Left renal cortex interstitium (tissue), 4 donors: ENCODE measurements at regions not wholly inside any gene's neighbourhood (a gene's known extent, or its start where the extent isn't known, plus 50 kb on each side); places are given as distances from the start of the nearest gene placed in this dataset.
A peak's percentile ranks its signal among the peaks of the same experiment; 100 is the strongest.

Experiments used
- DNase-seq, 4 donors: peaks; one replicate each; pipeline ENCODE4 v3.0.0-alpha.2; 2013; ENCODE audit warnings: low read depth in 4 of 4, low spot score in 2 of 4, missing footprints in 1 of 4

- DNase-seq, result no peak
Measured at GRCh38 chr3:117161816-117162215, 452.2 kb downstream of the TUSC7 start.

DNA sequence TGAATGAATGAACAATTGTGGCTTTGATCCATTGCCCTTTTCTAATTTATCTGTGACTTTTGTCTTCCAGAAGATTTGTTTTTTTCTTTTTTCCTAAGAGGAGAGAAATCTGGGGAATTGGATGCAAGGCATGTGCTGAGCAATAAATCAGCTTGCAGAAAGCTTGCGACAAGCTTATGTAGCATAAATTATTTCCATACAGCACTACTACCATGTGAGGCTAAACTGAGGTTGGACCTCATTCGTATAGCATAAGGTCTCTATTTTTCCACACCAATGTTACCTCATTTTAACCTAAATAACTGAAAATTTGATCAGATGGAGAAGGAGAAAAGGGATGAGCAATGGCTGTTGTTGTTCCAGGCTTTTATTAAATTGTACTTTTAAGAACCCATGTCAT, 455.6 kb downstream of the TUSC7 start:
- DNase-seq, result no peak

GRCh38 chr3:117165601-117166051, 456.0 kb downstream of the TUSC7 start:
- no peak for DNase-seq

- no peak for DNase-seq
Measured at GRCh38 chr3:117168896-117169295, 459.3 kb downstream of the TUSC7 start.

GRCh38 chr3:117170094-117170493, 460.5 kb downstream of the TUSC7 start:
- DNase-seq, result no peak

DNA sequence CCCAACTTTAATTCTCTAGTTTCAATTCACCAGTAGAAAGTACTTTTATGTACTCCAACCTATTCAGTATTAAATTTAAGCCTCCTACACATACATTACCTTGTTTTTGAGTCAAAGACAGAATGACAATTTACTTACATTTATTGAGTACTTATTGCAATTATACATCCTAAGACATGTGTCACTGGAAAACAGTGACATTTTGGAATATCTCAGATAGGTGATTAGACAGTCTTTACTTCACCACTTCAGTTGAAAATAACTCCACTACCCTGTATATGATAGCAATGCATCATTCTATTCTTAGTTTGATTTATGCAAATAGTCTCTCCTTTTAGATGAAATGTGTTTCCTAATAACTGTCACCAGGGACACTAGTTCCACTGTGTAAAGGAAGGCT, 461.5 kb downstream of the TUSC7 start:
- no peak for DNase-seq

- DNase-seq, result peak in 1 of 4 donors; percentile 10
Measured at GRCh38 chr3:117172426-117172825, 462.8 kb downstream of the TUSC7 start.

- DNase-seq, result no peak
Measured at GRCh38 chr3:117181222-117181621, 471.6 kb downstream of the TUSC7 start.

GRCh38 chr3:117184574-117184973, 475.0 kb downstream of the TUSC7 start:
- DNase-seq, result no peak

DNA sequence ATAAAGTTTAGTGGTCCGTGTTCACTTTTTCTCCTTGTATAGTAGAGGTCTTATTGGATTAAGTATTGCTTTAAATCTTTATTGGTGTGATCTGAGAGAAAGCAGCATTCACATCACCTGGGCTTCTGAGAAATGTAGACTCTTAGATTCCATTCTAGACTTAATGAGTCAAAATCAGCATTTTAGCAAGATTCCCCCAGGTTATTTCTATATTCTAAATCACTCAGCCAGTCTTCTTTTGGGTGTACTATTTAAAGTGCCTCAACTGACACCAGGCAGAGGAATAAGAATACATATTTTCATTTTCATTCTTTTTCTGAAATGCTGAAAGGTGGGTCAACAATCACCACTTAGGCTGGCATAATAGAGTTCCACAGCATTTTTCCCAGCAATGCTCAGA, 481.7 kb downstream of the TUSC7 start:
- DNase-seq, result no peak

GRCh38 chr3:117192888-117193287, 483.3 kb downstream of the TUSC7 start:
- DNase-seq, result no peak

GRCh38 chr3:117193390-117193789, 483.8 kb downstream of the TUSC7 start:
- DNase-seq, result no peak

DNA sequence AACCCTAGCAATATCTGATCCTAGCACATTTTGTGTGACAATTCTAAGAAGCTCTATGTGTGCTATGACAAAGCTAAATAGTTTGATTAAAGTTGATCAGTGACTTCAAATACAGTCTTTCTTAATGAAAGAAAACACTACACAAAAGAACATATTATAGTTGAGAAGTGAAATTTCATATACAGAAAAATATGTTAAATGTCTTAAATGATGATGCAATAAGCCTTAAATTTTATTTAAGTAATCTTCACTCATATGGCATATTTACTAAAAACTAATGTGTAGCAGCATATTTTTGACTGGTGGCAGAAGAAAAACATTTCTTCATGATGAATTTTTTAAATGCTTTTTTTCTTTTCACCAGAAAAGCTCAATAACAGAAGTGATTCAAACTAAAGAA, 485.5 kb downstream of the TUSC7 start:
- DNase-seq, result no peak

DNA sequence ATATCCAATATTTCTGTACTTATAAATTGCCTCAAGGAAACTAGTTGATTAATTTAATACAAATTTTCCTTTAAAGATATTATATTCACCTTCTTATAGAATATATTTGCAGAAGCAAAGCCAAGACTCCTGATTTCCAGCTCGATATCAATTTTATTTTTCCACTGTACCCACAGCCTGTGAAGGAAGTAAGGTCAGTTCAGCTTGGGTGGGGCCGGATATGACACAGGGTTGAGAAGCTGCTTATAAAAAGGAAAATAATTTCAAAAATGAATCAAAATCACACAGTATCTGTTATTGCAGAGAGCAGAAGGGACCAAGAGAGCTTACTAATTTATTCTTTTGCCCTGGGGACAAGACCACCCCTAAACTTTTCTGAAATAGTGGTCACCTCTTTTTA, 491.4 kb downstream of the TUSC7 start:
- DNase-seq, result no peak

DNA sequence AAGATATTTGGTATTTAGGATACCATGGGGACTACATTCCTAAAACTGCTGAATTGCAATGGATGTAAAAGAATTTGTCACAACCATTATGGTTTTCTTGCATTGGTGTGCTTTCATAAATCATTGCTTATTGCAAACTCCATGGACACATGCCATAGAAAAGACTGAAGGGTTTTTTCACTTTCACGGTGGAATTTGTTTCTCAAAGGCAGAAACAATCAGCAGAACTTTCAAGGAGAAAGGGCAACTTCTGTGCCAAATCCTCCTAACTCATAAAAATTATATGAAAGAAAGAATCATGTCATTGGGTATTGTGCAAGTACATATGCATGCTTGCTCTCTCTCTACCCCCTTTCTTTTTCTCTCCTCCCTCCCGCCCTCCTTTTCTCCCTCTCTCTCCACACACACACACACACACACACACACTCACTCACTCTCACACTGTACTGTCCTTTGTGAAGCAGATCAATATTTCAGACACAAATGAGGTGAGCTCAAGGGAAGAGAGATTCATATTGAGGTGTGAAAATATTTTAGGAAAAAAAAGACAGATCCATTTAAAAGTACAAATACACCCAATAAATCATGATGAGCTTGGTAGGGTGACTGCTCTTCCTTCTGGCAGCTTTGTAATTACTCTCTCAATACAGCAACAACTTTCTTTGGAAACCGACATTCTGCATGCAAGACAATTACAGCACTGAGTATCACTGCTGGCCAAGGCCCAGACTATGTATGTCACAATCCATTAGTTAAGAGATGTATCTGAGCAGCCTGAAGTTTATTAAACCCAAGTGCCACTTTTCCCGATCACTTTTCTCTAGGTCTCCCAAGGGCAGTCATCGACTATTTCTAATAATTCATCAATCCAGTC, 492.6 kb downstream of the TUSC7 start:
- no peak for DNase-seq

GRCh38 chr3:117217355-117217754, 507.8 kb downstream of the TUSC7 start:
- no peak for DNase-seq

GRCh38 chr3:117217760-117218316, 508.3 kb downstream of the TUSC7 start:
- no peak for DNase-seq

DNA sequence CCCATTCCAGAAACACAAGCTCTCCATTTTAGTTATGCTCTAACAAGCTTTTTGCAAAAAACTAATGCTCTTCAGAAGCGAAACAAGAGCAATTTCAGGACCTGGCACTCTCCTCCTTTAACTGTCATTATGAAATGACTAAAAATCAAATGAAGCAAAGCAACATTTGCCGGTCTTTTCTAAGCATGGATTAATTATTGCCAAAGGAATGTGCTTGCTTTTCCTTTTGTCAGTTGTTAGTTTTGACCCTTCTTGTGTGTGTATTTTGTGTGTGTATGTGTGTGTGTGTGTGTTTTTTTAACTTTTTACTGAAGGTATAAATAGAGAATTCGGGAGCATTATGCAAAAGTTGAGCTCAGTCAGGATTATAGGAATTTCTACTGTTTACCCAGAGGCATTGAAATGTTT, 509.1 kb downstream of the TUSC7 start:
- DNase-seq, result no peak

- DNase-seq, result no peak
Measured at GRCh38 chr3:117219296-117219695, 509.7 kb downstream of the TUSC7 start.

GRCh38 chr3:117226932-117227331, 517.4 kb downstream of the TUSC7 start:
- DNase-seq, result no peak

DNA sequence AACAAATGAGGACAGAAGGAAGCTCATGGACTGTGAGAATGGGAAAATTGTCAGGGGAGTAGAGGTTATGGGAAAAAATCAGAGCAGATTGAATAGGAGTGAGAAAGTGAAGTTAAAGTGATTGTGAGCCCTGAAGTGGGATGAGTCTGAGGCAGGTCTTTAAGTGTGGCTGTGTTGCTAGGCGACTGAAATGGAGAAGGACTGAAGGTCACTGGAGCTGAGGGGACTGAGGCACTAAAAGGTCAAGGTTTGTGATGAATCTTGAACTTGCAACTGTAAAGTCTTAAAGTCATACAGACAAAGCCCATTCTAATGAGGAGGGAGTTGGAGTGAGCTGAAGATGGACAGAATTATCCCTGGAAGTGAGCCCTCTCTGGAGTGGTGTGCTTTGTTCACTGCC, 518.9 kb downstream of the TUSC7 start:
- no peak for DNase-seq

- DNase-seq, result no peak
Measured at GRCh38 chr3:117230924-117231323, 521.3 kb downstream of the TUSC7 start.
